ENCODE measurements at regions not wholly inside any gene's neighbourhood (a gene's known extent, or its start where the extent isn't known, plus 50 kb on each side); places are given as distances from the start of the nearest gene placed in this dataset.

GRCh38 chr20:41670631-41671030 lies 52.5 kb upstream of the CHD6 start:
- DNase-seq (no peak), ATAC-seq (no peak)
- no peak for TF ChIP-seq CTCF (IDR thresholded peaks at IDR 0.05)
- Histone ChIP-seq H3K4me1 (no peaks in the 10 kb centered on the region), H3K27me3 (peaks cover 5% of the 10 kb centered on the region), H3K27ac (no peak overlapping the region), H3K4me3 (no peak overlapping the region), H3K36me3 (no peaks in the 10 kb centered on the region), H3K9me3 (no peaks in the 10 kb centered on the region)
- intact Hi-C loops (cut with DNase I), result no loop called here

- H3K36me3 ChIP-seq, result no peaks in the 10 kb centered on the region
- TF ChIP-seq CTCF (IDR thresholded peaks at IDR 0.05), result no peak
- H3K4me3 ChIP-seq, result no peak overlapping the region
- intact Hi-C loops (cut with DNase I), result no loop called here
- peaks cover 5% of the 10 kb centered on the region for H3K27me3 ChIP-seq
- DNase-seq (no peak), ATAC-seq (peak; percentile 25)
- no peaks in the 10 kb centered on the region for H3K4me1 ChIP-seq
- H3K27ac ChIP-seq, result no peak overlapping the region
- H3K9me3 ChIP-seq, result no peaks in the 10 kb centered on the region
Observed at GRCh38 chr20:41669708-41670263, 51.6 kb upstream of the CHD6 start.

- Histone ChIP-seq H3K4me3 (no peak overlapping the region), H3K4me1 (no peaks in the 10 kb centered on the region), H3K9me3 (no peaks in the 10 kb centered on the region), H3K27ac (no peak overlapping the region), H3K27me3 (peaks cover 5% of the 10 kb centered on the region), H3K36me3 (no peaks in the 10 kb centered on the region)
- ATAC-seq, result no peak
- DNase-seq, result no peak
- intact Hi-C loops (cut with DNase I), result no loop called here
- no peak for TF ChIP-seq CTCF (IDR thresholded peaks at IDR 0.05)
Observed at GRCh38 chr20:41668057-41668749, 50.0 kb upstream of the CHD6 start.

Measured in upper lobe of right lung (tissue), 1 donor.